ENCODE measurements at regions not wholly inside any gene's neighbourhood (a gene's known extent, or its start where the extent isn't known, plus 50 kb on each side); places are given as distances from the start of the nearest gene placed in this dataset.

- peak overlapping the region in 1 of 2 experiments; percentile 24; a peak in 1 of 4 replicates for H4K8ac ChIP-seq (ENCODE audit: low read depth in 2 of 2, low read length in 2 of 2)
- no TSS peak for BruUV-seq (replicated peaks)
- H4K20me1 ChIP-seq (ENCODE audit: insufficient read depth, low read length) = no peaks in the 10 kb centered on the region
- CTCF ChIA-PET = interaction anchor here (0.6 to 1.2 kb wide), 2 partner anchors 10 to 35 kb away, joined by 3 to 4 read pairs; no protein-coding TSS in a partner anchor
- H3K9me1 ChIP-seq (ENCODE audit: insufficient read depth, low read length) = no peaks in the 10 kb centered on the region
- H2AK9ac ChIP-seq (replicated peaks; ENCODE audit: low read depth, low read length, poor library complexity) = no peak overlapping the region
- H3K27me3 ChIP-seq (ENCODE audit: control insufficient read depth, insufficient read depth, low read length) = no peaks in the 10 kb centered on the region
- H4K91ac ChIP-seq (ENCODE audit: insufficient read depth, low read depth, low read length) = peak overlapping the region; percentile 52; the same call in 1 of the 2 replicates
- intact Hi-C loops (cut with micrococcal nuclease) = loop anchor here (10.0 kb wide), 1 partner anchor 676 kb away; no protein-coding TSS in a partner anchor
- H3K23ac ChIP-seq (ENCODE audit: low read depth, low read length) = no peak overlapping the region
- in situ Hi-C loops (cut with MboI; ENCODE audit: low sequenced_read_pairs) = no loop called here
- 0 out of 3 replicates have a peak overlapping the region, but pooled peaks have one; percentile 74 for H2BK15ac ChIP-seq (ENCODE audit: low read depth, low read length)
- no peaks in the 10 kb centered on the region for H3K79me1 ChIP-seq (ENCODE audit: low read depth in 1 of 2, low read length in 2 of 2)
- TF ChIP-seq SMC3 (IDR thresholded peaks at IDR 0.05; ENCODE audit: low read depth, low read length) (no peak), FOS (IDR thresholded peaks at IDR 0.05; ENCODE audit: low read depth, low read length) (no peak), CEBPB (IDR thresholded peaks at IDR 0.05; ENCODE audit: low read depth, low read length) (no peak), NFE2L2 (IDR thresholded peaks at IDR 0.05; ENCODE audit: low read depth, low read length) (no peak), POLR2A (IDR thresholded peaks at IDR 0.05; ENCODE audit: low read depth, low read length) (no peak), MAZ (IDR thresholded peaks at IDR 0.05; ENCODE audit: borderline replicate concordance, low read depth, low read length) (no peak)
- H3K4ac ChIP-seq (ENCODE audit: low read depth, low read length) = peak overlapping the region; percentile 60
- H3K4me2 ChIP-seq (ENCODE audit: low read depth, low read length) = no peak overlapping the region
- ATAC-seq (ENCODE audit: low read depth) (no peak), DNase-seq (no peak)
- H3K4me3 ChIP-seq (ENCODE audit: insufficient read depth, low read depth, low read length) = no peak overlapping the region
- no peaks in the 10 kb centered on the region for H3K9me3 ChIP-seq (ENCODE audit: control insufficient read depth, insufficient read depth, low read length)
- WGBS, 2 experiments (ENCODE audit: extremely low coverage in 2 of 2, insufficient read length in 1 of 2) = no CpG with 5 or more reads among the region's 6 CpGs
- peak overlapping the region; percentile 75 for H2BK120ac ChIP-seq (ENCODE audit: low read depth, low read length)
- POLR2A ChIA-PET (ENCODE audit: unreplicated experiment) = no interaction called here
- H4K5ac ChIP-seq (ENCODE audit: low read depth, low read length) = no peak overlapping the region
- H2AK5ac ChIP-seq (ENCODE audit: low read depth, low read length) = no peak overlapping the region
- H3K14ac ChIP-seq (replicated peaks; ENCODE audit: low read depth, low read length) = no peak overlapping the region
- peaks cover 2% of the 10 kb centered on the region for H3K4me1 ChIP-seq (ENCODE audit: control insufficient read depth, insufficient read depth, low read length)
- no peak overlapping the region for H3K27ac ChIP-seq (ENCODE audit: insufficient read depth, low read length)
- H2AFZ ChIP-seq (replicated peaks; ENCODE audit: low read length, poor library complexity) = no peak overlapping the region
- no peaks in the 10 kb centered on the region for H3K36me3 ChIP-seq (ENCODE audit: control insufficient read depth, insufficient read depth, low read length)
- dilution Hi-C loops (cut with HindIII; ENCODE audit: low sequenced_read_pairs, unreplicated experiment) = no loop called here
- H3K9ac ChIP-seq (ENCODE audit: low read depth, low read length) = no peak overlapping the region
- no peak overlapping the region for H2BK5ac ChIP-seq (ENCODE audit: low read depth, low read length, poor library complexity, severe bottlenecking)
- peak overlapping the region; percentile 78 for H2BK20ac ChIP-seq (ENCODE audit: low read depth, low read length)
- no peak overlapping the region; the same call in 1 of the 2 replicates for H3K18ac ChIP-seq (ENCODE audit: low read depth, low read length)
- H3K56ac ChIP-seq (ENCODE audit: extremely low read depth, insufficient read depth, low read length) = no peak overlapping the region
These were observed 170.8 kb downstream of the MOBP start for GRCh38 chr3:39638301-39638700.

Measured in IMR-90 (cell line).